Gastroesophageal sphincter (tissue), 4 donors: ENCODE measurements at regions not wholly inside any gene's neighbourhood (a gene's known extent, or its start where the extent isn't known, plus 50 kb on each side); places are given as distances from the start of the nearest gene placed in this dataset.
"Not testable (repeated sequence)": the region's sequence is repeated elsewhere in the genome, so short reads cannot be mapped to it uniquely, and the experiment has no call there.

Experiments
- ATAC-seq: fragments of 150-250 bp; one replicate; pipeline ENCODE4 v1.9.1; 2016; ENCODE audit warnings: mild to moderate bottlenecking, moderate library complexity
- H3K27ac ChIP-seq, 4 donors: fragments of 200-600 bp; sonication (generic) in 3 of 4; 1 replicate in 3 of 4; 2 replicates in 1 of 4; pipeline ENCODE4 v1.5.1; 2016 to 2019
- H3K27me3 ChIP-seq: fragments of 200-600 bp; sonication (generic); one replicate; pipeline ENCODE4 v1.5.1; 2019
- H3K36me3 ChIP-seq, 2 donors: fragments of 200-600 bp; sonication (generic); one replicate each; pipeline ENCODE4 v1.5.1; 2019; ENCODE audit warnings: control low read depth in 1 of 2
- H3K4me1 ChIP-seq, 3 donors: fragments of 200-600 bp; sonication (generic); 1 replicate in 2 of 3; 2 replicates in 1 of 3; pipeline ENCODE4 v1.5.1; 2016 to 2019; ENCODE audit warnings: control low read depth in 2 of 3
- H3K4me3 ChIP-seq, 2 donors: fragments of 200-600 bp; sonication (generic); one replicate each; pipeline ENCODE4 v1.5.1; 2019; ENCODE audit warnings: mild to moderate bottlenecking in 1 of 2, moderate library complexity in 1 of 2
- H3K9me3 ChIP-seq, 3 donors: fragments of 200-600 bp; sonication (generic); one replicate each; pipeline ENCODE4 v1.5.1; 2017 to 2019; ENCODE audit warnings: control low read depth in 2 of 3
- CTCF ChIP-seq, 4 experiments: fragments of 200-600 bp in 2 of 4; fragments of 450-650 bp in 2 of 4; sonication (generic) in 1 of 4; IDR thresholded peaks; one replicate each; pipeline ENCODE4 v1.5.1; 2017 to 2019; ENCODE audit warnings: antibody characterized with exemption in 4 of 4, mild to moderate bottlenecking in 2 of 4, moderate library complexity in 2 of 4
- EP300 ChIP-seq: sonication (generic); formaldehyde crosslinking; IDR thresholded peaks from one replicate; pipeline ENCODE4 v1.6.1; 2017; ENCODE audit warnings: antibody characterized with exemption, mild to moderate bottlenecking
- POLR2A ChIP-seq, 2 donors: fragments of 450-650 bp; IDR thresholded peaks; one replicate each; pipeline ENCODE4 v1.6.1; 2017; ENCODE audit warnings: antibody characterized with exemption in 2 of 2, mild to moderate bottlenecking in 2 of 2, moderate library complexity in 1 of 2
- POLR2AphosphoS5 ChIP-seq: sonication (generic); formaldehyde crosslinking; IDR thresholded peaks from one replicate; pipeline ENCODE4 v1.6.1; 2017; ENCODE audit warnings: antibody characterized with exemption
- WGBS, 2 donors: methylation state at CpG; one replicate each; pipeline ENCODE4 v1.1.5; 2018; ENCODE audit warnings: low coverage in 1 of 2; 5-methylcytosine and 5-hydroxymethylcytosine counted together

DNA sequence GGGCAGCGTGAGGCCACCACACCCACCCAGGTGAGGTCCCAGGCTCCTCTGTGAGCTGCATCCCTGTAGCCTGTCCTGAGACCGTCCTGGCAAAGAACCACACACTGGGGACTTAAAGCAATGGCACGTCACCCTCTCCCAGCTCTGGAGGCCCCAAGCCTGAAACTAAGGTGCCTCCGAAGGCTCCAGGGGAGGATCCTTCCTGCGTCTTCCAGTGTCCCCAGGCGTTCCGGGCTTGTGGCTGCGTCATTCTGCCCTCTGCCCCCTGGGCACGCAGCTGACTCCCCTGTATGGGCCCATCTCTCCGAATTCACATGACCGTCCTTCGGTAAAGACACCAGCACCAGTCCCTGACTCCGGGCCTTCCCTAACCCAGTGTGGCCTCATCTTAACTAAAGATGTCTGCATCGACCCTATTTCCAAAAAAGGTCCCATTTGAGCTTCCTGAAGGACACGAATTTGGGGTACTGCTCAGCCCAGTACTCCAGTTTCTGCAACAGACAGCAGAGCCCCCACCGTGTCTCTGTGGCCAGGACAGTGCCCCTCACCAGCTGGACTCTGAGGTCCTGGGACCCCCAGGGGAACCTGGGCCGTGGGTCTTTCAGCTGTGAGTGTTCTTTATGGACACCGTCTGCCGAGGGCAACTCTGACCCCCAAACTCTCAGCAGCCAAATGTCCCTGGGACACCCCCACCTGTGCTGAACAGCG is 75.2 kb upstream of the CTDP1 start:
- no peaks in the 10 kb centered on the region for H3K4me1 ChIP-seq
- H3K27me3 ChIP-seq = peaks cover 28% of the 10 kb centered on the region
- TF ChIP-seq POLR2A (IDR thresholded peaks at IDR 0.05) (no peak), POLR2AphosphoS5 (no peak), CTCF (IDR thresholded peaks at IDR 0.05) (no peak), EP300 (no peak)
- H3K4me3 ChIP-seq = no peak overlapping the region
- ATAC-seq = no peak
- WGBS, 2 donors = 90% methylated on average over 9 of the region's 20 CpGs; no CpG with 5 or more reads in 1 of the 2 donors
- H3K27ac ChIP-seq = no peak overlapping the region
- H3K36me3 ChIP-seq = no peaks in the 10 kb centered on the region
- no peaks in the 10 kb centered on the region for H3K9me3 ChIP-seq

- no peak for ATAC-seq
- WGBS, 2 donors = 84 to 86% methylated on average over 19 to 29 of the region's 36 CpGs
- no peaks in the 10 kb centered on the region for H3K36me3 ChIP-seq
- no peaks in the 10 kb centered on the region for H3K9me3 ChIP-seq
- peaks cover 25% of the 10 kb centered on the region for H3K27me3 ChIP-seq
- H3K27ac ChIP-seq = no peak overlapping the region
- no peaks in the 10 kb centered on the region for H3K4me1 ChIP-seq
- TF ChIP-seq EP300 = no peak
- no peak for TF ChIP-seq POLR2A (IDR thresholded peaks at IDR 0.05)
- no peak overlapping the region for H3K4me3 ChIP-seq
Measured at GRCh38 chr18:79604913-79605880, 74.4 kb upstream of the CTDP1 start.

- 82 to 94% methylated on average over 10 to 13 of the region's 13 CpGs for WGBS, 2 donors
- peaks cover 26% of the 10 kb centered on the region for H3K27me3 ChIP-seq
- ATAC-seq, H3K4me3 ChIP-seq, H3K27ac ChIP-seq, H3K36me3 ChIP-seq, H3K9me3 ChIP-seq, H3K4me1 ChIP-seq: not testable (repeated sequence)
Measured at GRCh38 chr18:79606071-79606470, 73.5 kb upstream of the CTDP1 start.

GRCh38 chr18:79606621-79607331 is 72.8 kb upstream of the CTDP1 start:
- TF ChIP-seq POLR2AphosphoS5 (no peak), CTCF (IDR thresholded peaks at IDR 0.05) (no peak), POLR2A (IDR thresholded peaks at IDR 0.05) (no peak), EP300 (no peak)
- no peak for ATAC-seq
- Histone ChIP-seq H3K27me3 (peaks cover 28% of the 10 kb centered on the region), H3K9me3 (no peaks in the 10 kb centered on the region), H3K27ac (no peak overlapping the region), H3K4me1 (no peaks in the 10 kb centered on the region), H3K4me3 (no peak overlapping the region), H3K36me3 (no peaks in the 10 kb centered on the region)
- WGBS, 2 donors = 20% methylated on average over 2 of the region's 31 CpGs; no CpG with 5 or more reads in 1 of the 2 donors

DNA sequence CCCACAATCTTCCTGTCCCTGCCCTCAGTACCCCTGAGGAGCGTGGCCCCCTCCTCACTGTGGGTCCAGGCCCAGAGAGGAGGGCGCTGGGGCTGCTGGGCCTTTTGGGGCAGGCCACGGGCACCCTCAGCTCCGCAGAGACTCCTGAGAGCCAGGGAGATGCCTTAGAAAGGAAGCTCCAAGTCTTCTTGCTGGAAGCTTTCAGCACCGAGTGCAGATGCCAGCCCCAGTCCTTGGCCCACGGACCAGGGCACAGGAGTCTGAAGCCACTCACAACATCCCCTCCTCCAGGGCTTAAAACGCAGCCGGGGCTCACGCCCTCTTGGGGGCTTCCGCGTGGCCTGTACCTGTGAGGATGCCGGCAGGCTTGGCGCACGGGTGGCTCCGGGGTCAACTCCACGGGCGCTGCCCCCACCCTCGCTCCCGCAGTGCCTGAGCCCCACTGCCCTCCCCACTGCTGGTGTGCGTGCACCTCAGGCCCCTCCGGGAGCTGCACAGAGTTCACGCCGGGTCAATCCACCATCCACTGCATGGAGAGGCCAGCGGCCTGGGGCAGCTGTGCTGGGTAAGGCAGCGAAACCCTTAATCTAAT is 72.1 kb upstream of the CTDP1 start:
- TF ChIP-seq CTCF (IDR thresholded peaks at IDR 0.05) = no peak
- no peak for TF ChIP-seq EP300
- TF ChIP-seq POLR2A (IDR thresholded peaks at IDR 0.05) = no peak
- no peak for TF ChIP-seq POLR2AphosphoS5
- H3K27me3 ChIP-seq = peaks cover 34% of the 10 kb centered on the region
- no CpG with 5 or more reads among the region's 25 CpGs for WGBS, 2 donors
- H3K4me3 ChIP-seq = no peak overlapping the region
- H3K9me3 ChIP-seq = no peaks in the 10 kb centered on the region
- ATAC-seq = no peak
- H3K4me1 ChIP-seq = no peaks in the 10 kb centered on the region
- H3K36me3 ChIP-seq = no peaks in the 10 kb centered on the region
- no peak overlapping the region for H3K27ac ChIP-seq
